Endothelial cell of umbilical vein (primary cell): ENCODE measurements at regions not wholly inside any gene's neighbourhood (a gene's known extent, or its start where the extent isn't known, plus 50 kb on each side); places are given as distances from the start of the nearest gene placed in this dataset.

Experiments
- BruUV-seq: library from RNA; stranded (reverse); fragments of 400-500 nt; replicated peaks from 2 replicates; lab custom pipeline; 2021; lab: Mats Ljungman, UMichigan
- CTCF ChIA-PET: fragments of 300-600, 350-600 bp; sonication (Branson Sonifier 250); formaldehyde crosslinking; loops from one replicate; lab custom pipeline; 2021; ENCODE audit warnings: antibody characterized with exemption, inconsistent platforms; lab: Charles Lee
- POLR2A ChIA-PET: fragments of 300-600, 350-600 bp; sonication (Branson Sonifier 250); formaldehyde crosslinking; loops from one replicate; lab custom pipeline; 2021; ENCODE audit warnings: antibody characterized with exemption, inconsistent platforms; lab: Charles Lee
- DNase-seq: peaks from one replicate; pipeline ENCODE4 v3.0.0-alpha.2; 2011; ENCODE audit warnings: low read depth, low spot score
- FAIRE-seq: peaks from 2 replicates; lab custom pipeline; 2011; peaks lifted over from hg19 to GRCh38; lab: Jason Lieb, UNC
- H2AFZ ChIP-seq: 2 replicates; pipeline ENCODE4 v1.6.0; 2012; ENCODE audit warnings: low read depth, low read length, control low read depth, inconsistent platforms
- H3K27ac ChIP-seq: 2 replicates; pipeline ENCODE4 v1.5.1; 2011; ENCODE audit warnings: low read depth, mild to moderate bottlenecking, control low read depth, low read length, moderate library complexity; ENCODE audit not compliant: insufficient read depth
- H3K27me3 ChIP-seq, 2 experiments: 2 replicates each; pipeline versions ENCODE4 v1.6.0 to v1.6.1; 2011; ENCODE audit warnings: low read length in 2 of 2, mixed read lengths in 1 of 2; ENCODE audit not compliant: control insufficient read depth in 2 of 2, insufficient read depth in 2 of 2
- H3K36me3 ChIP-seq, 2 experiments: 2 replicates in 1 of 2; 3 replicates in 1 of 2; pipeline ENCODE4 v1.5.1; 2011; ENCODE audit warnings: low read length in 2 of 2, mild to moderate bottlenecking in 1 of 2, moderate library complexity in 1 of 2; ENCODE audit not compliant: control insufficient read depth in 2 of 2, insufficient read depth in 2 of 2; ENCODE audit errors: extremely low read depth in 1 of 2
- H3K4me1 ChIP-seq: 3 replicates; pipeline ENCODE4 v1.5.1; 2011; ENCODE audit warnings: mild to moderate bottlenecking, low read length; ENCODE audit not compliant: control insufficient read depth, insufficient read depth; ENCODE audit errors: extremely low read depth
- H3K4me2 ChIP-seq: 2 replicates; pipeline ENCODE4 v1.6.1; 2011; ENCODE audit warnings: low read length, control low read depth, mixed read lengths; ENCODE audit not compliant: insufficient read depth
- H3K4me3 ChIP-seq, 3 experiments: fragments of 200-600 bp in 1 of 3; sonication (generic), shearing (Covaris generic) in 1 of 3; replicated peaks in 1 of 3; 2 replicates each; pipeline ENCODE4 v1.5.1; 2011 to 2016; ENCODE audit warnings: control low read depth in 3 of 3, low read length in 3 of 3, mild to moderate bottlenecking in 2 of 3, inconsistent platforms in 1 of 3, low read depth in 1 of 3, moderate library complexity in 1 of 3; ENCODE audit not compliant: insufficient read depth in 1 of 3
- H3K79me2 ChIP-seq: 2 replicates; pipeline ENCODE4 v1.6.0; 2012; ENCODE audit warnings: low read length, inconsistent platforms; ENCODE audit not compliant: control insufficient read depth, insufficient read depth
- H3K9ac ChIP-seq: replicated peaks from 2 replicates; pipeline ENCODE3; 2011; ENCODE audit warnings: low read length, control low read depth; ENCODE audit not compliant: insufficient read depth; ENCODE audit errors: extremely low read depth
- H3K9me1 ChIP-seq: replicated peaks from 3 replicates; pipeline ENCODE4 v1.6.0; 2011; ENCODE audit warnings: mild to moderate bottlenecking, low read length; ENCODE audit not compliant: control insufficient read depth, insufficient read depth; ENCODE audit errors: extremely low read depth
- H3K9me3 ChIP-seq: replicated peaks from 2 replicates; pipeline ENCODE4 v1.5.1; 2012; ENCODE audit warnings: low read length, inconsistent platforms; ENCODE audit not compliant: control insufficient read depth, insufficient read depth
- H4K20me1 ChIP-seq: replicated peaks from 2 replicates; pipeline ENCODE3; 2011; ENCODE audit warnings: mild to moderate bottlenecking, low read length; ENCODE audit not compliant: control insufficient read depth, insufficient read depth; ENCODE audit errors: extremely low read depth
- CTCF ChIP-seq, 2 donors: IDR thresholded peaks; 1 replicate in 1 of 2; 2 replicates in 1 of 2; pipeline ENCODE4 v1.5.1; 2011; ENCODE audit warnings: low read length in 2 of 2, mild to moderate bottlenecking in 2 of 2, moderate library complexity in 2 of 2, control low read depth in 1 of 2, inconsistent platforms in 1 of 2, low read depth in 1 of 2; ENCODE audit not compliant: insufficient read depth in 1 of 2; ENCODE audit errors: extremely low read depth in 1 of 2
- EZH2 ChIP-seq: IDR thresholded peaks from 2 replicates; pipeline ENCODE4 v1.6.1; 2012; ENCODE audit warnings: borderline replicate concordance, low read depth, mild to moderate bottlenecking, moderate library complexity, low read length, inconsistent platforms; ENCODE audit not compliant: severe bottlenecking
- FOS ChIP-seq: IDR thresholded peaks from 2 replicates; pipeline ENCODE4 v1.6.1; 2011; ENCODE audit warnings: mild to moderate bottlenecking, low read length, moderate library complexity, borderline replicate concordance; ENCODE audit not compliant: insufficient read depth
- GATA2 ChIP-seq: IDR thresholded peaks from 2 replicates; pipeline ENCODE4 v1.7.0; 2011; ENCODE audit warnings: low read depth, mild to moderate bottlenecking, moderate library complexity, mixed read lengths, low read length; ENCODE audit not compliant: insufficient read length, insufficient read depth
- JUN ChIP-seq: IDR thresholded peaks from 2 replicates; pipeline ENCODE4 v1.6.1; 2011; ENCODE audit warnings: borderline replicate concordance, low read depth; ENCODE audit not compliant: insufficient read length, insufficient read depth
- MAX ChIP-seq: IDR thresholded peaks from 2 replicates; pipeline ENCODE4 v1.6.1; 2011; ENCODE audit not compliant: insufficient read depth, insufficient read length
- MYC ChIP-seq: IDR thresholded peaks from one replicate; pipeline ENCODE4 v1.6.1; 2011; ENCODE audit warnings: mild to moderate bottlenecking, low read depth, low read length
- POLR2A ChIP-seq: IDR thresholded peaks from 2 replicates; pipeline ENCODE4 v1.6.1; 2012; ENCODE audit warnings: low read depth, mild to moderate bottlenecking, control low read depth, low read length
- POLR2AphosphoS5 ChIP-seq: IDR thresholded peaks from 2 replicates; pipeline ENCODE4 v1.6.1; 2012; ENCODE audit warnings: low read depth, mild to moderate bottlenecking, control low read depth, low read length, moderate library complexity; ENCODE audit not compliant: insufficient read depth
- dilution Hi-C: fragments of 300-500 bp; cut with MboI; formaldehyde crosslinking; loops from one replicate; pipeline ENCODE4 v1.15.0; 2019; ENCODE audit warnings: low sequenced_read_pairs; ENCODE audit not compliant: extremely low pct_ligation_motif_present
- intact Hi-C: fragments of 100-400 bp; cut with micrococcal nuclease; formaldehyde crosslinking; loops from one replicate; pipeline ENCODE4 v1.10.0; 2022

DNA sequence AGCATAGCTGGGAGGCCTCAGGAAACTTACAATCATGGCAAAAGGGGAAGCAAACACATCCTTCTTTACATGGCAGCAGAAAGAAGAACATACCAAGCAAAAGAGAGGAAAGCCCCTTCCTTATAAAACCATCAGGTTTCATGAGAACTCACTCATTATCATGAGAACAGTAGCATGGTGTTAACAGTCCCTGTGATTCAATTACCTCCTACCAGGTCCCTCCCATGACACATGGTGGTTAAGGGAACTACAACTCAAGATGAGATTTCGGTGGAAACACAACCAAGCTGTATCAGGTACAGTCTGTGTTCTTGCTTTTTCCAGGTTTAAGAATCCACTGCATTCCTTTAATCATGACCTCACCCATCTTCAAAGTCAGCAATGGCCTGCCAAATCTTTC lies 514.2 kb downstream of the KCTD16 start:
- no TSS peak for BruUV-seq
- no peak overlapping the region for H2AFZ ChIP-seq
- no peaks in the 10 kb centered on the region for H3K36me3 ChIP-seq
- dilution Hi-C loops (no loop called here), intact Hi-C loops (no loop called here)
- H3K4me1 ChIP-seq = no peaks in the 10 kb centered on the region
- H3K27me3 ChIP-seq = no peaks in the 10 kb centered on the region
- no peak for TF ChIP-seq JUN
- no peak for TF ChIP-seq POLR2AphosphoS5
- TF ChIP-seq POLR2A = no peak
- TF ChIP-seq MYC = no peak
- TF ChIP-seq MAX = no peak
- no peak for TF ChIP-seq FOS
- TF ChIP-seq GATA2 = no peak
- no peak for TF ChIP-seq EZH2
- no peak for TF ChIP-seq CTCF (IDR thresholded peaks at IDR 0.05; ENCODE audit: extremely low read depth in 1 of 2, insufficient read depth in 1 of 2, low read depth in 1 of 2, low read length in 2 of 2)
- H3K27ac ChIP-seq = no peak overlapping the region
- H3K9me3 ChIP-seq = no peaks in the 10 kb centered on the region
- H3K4me2 ChIP-seq = no peak overlapping the region
- H3K9me1 ChIP-seq = no peaks in the 10 kb centered on the region
- H3K79me2 ChIP-seq = no peaks in the 10 kb centered on the region
- H3K4me3 ChIP-seq = no peak overlapping the region
- FAIRE-seq = no peak
- ChIA-PET POLR2A (no interaction called here), CTCF (interaction anchor here (1.4 kb wide), 1 partner anchor 13 kb away, joined by 4 read pairs; no protein-coding TSS in a partner anchor)
- H4K20me1 ChIP-seq = no peaks in the 10 kb centered on the region
- DNase-seq = no peak
- H3K9ac ChIP-seq = no peak overlapping the region
